Sigmoid colon (tissue), 3 donors: ENCODE measurements at regions not wholly inside any gene's neighbourhood (a gene's known extent, or its start where the extent isn't known, plus 50 kb on each side); places are given as distances from the start of the nearest gene placed in this dataset.

Experiments used
- POLR2A ChIP-seq, 2 donors: fragments of 450-650 bp; IDR thresholded peaks; one replicate each; pipeline ENCODE4 v1.6.1; 2016; ENCODE audit warnings: antibody characterized with exemption in 2 of 2, mild to moderate bottlenecking in 2 of 2, moderate library complexity in 2 of 2
- TF ChIP-seq, protein P1 (sequence below), 4 experiments: fragments of 450-650 bp in 3 of 4; fragments of 200-600 bp in 1 of 4; IDR thresholded peaks; one replicate each; pipeline ENCODE4 v1.5.1; 2016 to 2019; ENCODE audit warnings: antibody characterized with exemption in 4 of 4, mild to moderate bottlenecking in 3 of 4, moderate library complexity in 2 of 4

DNA sequence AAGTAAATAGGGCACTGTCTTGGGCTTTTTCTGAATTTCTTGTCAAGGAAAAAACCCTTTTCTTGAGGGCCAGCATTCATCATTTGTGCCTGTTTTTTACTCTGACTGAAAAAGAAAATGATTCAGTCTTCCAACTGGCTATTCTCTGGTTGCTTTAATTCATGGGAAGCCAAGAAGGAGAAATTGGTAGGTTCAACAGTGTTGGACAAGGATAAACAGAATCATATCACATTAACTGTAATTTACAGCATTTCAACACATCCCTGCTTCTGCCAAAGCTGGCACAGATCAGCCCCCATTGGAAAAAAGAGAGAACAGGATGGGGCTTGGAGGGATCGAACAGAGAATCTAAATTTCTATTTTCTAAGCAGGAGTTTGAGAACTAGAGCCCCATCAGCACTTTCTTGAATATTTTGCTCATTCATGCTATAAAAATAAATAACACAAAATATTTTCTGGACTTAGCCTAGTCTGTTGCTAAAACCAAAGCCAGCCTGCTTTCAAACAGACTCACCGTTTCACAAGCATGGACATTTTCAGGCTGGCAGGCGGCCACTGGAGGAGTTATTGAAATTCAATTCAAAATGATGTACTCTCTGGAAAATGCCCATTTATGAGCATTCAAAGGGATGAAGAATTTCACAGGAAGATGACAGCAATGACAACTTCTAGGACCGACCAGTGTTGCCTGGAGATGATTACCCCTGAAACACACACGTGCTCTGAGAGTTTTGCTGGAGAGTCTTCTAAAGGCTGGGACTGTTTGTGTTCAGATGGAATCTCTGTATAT is 181.2 kb downstream of the WNT5A start:
- no peak for TF ChIP-seq POLR2A (IDR thresholded peaks at IDR 0.05)
- TF ChIP-seq, protein P1, sequence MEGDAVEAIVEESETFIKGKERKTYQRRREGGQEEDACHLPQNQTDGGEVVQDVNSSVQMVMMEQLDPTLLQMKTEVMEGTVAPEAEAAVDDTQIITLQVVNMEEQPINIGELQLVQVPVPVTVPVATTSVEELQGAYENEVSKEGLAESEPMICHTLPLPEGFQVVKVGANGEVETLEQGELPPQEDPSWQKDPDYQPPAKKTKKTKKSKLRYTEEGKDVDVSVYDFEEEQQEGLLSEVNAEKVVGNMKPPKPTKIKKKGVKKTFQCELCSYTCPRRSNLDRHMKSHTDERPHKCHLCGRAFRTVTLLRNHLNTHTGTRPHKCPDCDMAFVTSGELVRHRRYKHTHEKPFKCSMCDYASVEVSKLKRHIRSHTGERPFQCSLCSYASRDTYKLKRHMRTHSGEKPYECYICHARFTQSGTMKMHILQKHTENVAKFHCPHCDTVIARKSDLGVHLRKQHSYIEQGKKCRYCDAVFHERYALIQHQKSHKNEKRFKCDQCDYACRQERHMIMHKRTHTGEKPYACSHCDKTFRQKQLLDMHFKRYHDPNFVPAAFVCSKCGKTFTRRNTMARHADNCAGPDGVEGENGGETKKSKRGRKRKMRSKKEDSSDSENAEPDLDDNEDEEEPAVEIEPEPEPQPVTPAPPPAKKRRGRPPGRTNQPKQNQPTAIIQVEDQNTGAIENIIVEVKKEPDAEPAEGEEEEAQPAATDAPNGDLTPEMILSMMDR (IDR thresholded peaks at IDR 0.05): no peak
